ENCODE measurements at regions not wholly inside any gene's neighbourhood (a gene's known extent, or its start where the extent isn't known, plus 50 kb on each side); places are given as distances from the start of the nearest gene placed in this dataset.

DNA sequence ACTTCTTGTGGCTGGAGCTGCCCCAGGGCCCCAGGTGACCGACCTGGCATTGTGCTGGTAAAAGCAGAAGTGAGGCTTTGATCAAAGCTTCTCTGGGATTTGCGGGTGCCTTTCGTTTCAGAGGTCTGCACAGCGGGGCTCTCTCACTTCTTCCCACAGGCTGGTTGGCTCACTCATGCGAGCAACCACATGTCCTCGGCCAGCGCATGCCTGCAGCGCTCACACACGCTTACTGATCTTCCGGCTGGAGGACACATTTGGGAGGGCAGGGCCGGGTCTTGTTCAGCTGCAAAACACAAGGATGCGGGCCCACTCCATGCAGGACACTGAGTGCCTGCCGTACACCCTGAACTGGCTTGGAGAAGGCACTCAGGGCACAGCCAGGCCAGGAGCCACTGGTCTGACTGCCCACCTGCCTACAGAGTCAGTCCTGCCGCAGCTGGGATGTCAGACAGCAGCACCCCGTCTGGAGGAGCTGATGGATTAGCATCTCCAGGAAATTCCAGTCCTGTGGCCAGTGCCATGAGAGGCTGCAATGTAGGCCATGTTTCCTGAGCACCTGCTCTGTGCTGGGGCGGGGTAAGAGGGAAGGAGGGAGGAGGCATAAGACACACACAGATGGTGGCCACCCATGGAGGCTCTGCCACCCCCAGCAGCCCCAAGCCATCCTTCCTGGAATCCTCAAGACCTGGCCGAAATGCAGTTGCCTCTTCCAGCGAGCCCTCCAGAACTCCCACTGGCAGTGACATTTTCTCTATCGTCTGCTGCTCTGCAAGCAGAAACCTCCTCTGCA is 1383.2 kb downstream of the BRD1 start:
- DNase-seq (ENCODE audit: low spot score), result peak; percentile 51

DNA sequence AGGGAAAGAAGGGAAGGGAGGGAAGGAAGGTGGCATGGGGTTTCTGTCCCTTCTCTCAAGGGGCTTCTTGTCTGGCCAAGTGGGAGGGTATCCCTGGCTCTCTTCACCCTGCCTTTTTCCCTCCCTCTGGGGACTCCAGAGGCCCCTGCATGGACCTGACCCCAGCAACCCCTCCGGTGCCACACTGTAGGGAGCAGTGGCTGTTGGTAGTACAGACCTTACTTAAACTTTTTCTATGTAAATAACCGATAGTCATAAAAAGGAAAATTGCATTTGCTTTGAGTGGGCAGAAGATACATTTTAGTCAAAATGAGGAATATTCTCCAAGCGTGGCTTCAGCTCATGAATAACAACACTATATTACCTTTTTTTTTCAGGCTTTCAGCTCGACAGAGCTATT is 1384.0 kb downstream of the BRD1 start:
- no peak for DNase-seq (ENCODE audit: low spot score)

DNA sequence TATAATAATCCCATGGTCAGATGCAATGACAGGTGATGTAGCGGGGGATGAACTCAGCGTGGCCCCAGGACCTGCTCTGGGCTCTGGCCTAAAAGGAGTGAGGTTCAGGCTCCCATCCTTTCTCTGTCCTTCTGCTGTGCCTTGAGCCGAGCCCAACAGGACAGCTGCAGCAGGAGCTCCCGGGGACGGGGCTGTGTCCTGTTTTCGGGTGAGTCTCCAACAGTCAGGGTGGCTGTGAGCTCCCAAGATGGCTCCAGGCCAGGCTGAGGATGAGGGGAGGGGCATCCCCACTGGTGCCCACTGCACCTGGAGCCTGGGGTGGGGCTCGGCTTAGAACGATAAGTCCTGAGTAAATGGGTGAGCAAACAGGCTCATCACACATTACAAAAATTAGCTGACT is 1385.0 kb downstream of the BRD1 start:
- DNase-seq (ENCODE audit: low spot score), result no peak

DNA sequence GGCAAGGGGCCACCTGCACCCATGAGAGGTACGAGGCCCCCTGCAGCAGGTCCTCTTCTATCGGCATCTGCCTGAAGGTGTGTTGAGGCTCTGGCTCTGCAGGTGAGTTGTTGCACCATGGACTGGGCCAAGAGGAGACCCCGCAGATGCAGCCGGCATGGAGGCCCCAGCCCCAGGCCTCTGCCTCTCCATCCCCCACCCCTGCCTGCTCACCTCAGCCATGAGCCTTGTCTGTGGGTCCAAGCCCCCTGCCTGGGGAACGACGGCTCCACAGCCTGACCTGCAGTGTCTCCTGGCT is 1386.2 kb downstream of the BRD1 start:
- no peak for DNase-seq (ENCODE audit: low spot score)

DNA sequence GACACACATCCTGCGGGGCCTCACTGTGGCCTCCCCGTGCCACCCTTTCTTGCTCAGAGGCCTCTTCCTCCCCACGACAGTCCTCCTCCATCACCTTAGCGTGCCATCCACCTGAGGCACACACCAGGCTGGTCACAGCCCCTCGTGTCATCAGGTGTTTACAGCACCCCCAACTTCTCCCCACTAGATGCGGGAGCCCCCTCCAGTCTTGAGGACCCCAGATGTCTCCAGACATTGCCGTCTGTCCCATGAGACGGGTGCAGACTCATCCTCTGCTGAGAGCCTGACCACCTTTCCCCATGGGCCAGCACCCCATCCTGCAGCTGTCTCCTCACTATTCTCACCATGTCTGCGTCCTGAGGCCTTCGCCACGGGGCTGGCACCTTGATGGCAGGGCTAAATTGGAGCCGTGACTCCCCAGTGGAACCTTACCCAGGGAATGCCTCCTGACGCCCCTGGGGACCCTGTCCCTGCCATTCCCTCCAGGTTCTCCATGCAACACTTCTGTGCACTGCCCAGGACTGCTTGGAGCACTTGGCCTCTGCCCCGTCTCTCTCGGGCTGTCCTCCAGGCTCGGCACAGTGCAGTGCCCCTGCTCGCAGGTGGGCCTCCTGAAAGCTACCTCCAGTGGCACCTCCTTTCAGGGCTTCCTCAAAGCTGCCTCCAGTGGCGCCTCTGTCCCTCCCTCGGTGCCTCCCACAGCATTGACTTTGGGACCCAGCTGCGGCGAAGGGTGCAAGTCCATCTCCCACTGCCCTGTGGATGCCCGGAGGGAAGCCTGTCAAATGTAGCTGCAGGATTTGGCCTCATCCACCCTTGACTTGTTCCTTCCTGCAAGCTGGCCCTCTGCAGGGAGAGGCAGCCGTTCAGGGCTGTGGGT is 1386.8 kb downstream of the BRD1 start:
- no peak for DNase-seq (ENCODE audit: low spot score)

DNA sequence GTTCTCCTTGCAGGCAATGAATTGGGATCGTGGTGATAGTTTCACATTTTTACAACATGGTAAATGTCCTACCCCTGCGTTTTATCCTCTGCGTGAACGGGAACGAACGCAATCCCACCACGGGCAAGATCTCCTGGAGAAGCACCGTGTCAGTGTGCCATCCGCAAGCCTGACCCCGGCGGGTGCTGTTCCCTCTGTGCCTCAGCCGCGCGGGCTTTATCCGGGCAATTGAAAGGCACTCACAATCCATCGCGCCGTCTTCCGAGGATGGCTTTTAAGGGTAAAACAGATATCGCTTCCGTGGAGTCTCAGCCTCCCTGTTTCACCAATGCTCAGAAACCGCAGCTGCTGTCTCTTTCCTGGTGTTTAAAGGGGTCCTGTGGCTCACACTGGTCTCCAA is 1387.5 kb downstream of the BRD1 start:
- DNase-seq (ENCODE audit: low spot score), result no peak

DNA sequence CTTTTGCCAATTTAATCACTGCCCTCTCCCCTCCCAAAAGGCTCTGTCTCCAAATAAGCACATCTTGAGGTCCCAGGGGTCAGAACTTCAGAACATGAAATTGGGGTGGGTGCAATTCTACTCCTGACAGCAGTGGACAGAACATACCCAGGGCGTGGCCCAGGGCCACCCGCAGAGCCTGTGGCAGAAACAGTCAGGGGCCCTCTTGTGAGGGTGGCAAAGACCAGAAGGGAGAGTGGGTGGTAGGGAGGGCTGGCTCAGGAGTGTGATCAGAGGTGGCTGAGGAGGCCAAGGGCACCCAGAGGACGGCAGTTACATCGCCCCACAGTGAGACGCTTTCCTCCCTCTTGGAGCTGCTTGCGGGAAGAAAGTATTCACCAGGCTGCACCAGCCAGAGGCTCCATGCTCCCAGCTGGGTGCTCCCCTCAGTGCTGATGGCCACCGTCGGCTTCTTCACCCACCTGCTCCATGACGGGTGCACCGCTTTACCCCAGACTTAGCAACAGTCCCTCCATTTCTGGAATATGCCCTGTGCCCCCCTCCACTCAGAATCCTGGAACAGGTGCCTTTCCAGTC is 1388.0 kb downstream of the BRD1 start:
- DNase-seq (ENCODE audit: low spot score), result no peak

DNA sequence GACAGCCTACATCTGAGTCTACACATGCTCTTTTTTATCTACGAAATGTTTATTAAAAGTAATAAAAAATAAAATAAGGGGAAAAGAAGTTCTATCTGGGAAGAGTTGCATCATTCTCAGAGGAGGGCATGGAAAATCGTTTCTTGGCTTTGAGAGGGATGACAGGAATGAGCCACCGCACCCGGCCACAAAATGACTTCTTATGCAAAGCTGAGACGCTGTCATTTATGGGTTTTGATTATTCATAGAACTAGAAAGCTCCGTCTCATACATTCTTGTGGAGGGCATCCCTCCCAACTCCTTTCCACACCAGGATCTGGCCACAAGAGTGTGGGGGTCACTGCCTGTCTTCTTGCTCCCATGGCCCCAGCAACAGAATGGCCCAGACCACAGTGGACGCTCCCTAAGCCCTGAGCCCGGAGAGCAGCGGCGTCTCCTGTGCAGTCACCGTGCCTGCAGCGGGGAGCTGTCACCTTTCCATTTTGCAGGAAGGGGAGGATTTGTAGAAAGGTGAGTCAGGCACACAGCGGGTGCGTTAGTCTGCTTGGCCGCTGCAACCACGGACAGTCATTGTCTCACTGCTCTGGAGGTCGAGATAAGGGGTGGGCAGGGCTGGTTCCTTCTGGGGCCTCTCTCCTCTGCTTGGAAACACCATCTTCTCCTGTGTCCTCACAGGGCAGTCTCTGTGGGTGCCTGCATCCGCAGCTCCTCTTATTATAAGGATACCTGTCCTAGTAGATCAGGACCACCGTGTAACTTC is 1388.7 kb downstream of the BRD1 start:
- peak; percentile 71 for DNase-seq (ENCODE audit: low spot score)

DNA sequence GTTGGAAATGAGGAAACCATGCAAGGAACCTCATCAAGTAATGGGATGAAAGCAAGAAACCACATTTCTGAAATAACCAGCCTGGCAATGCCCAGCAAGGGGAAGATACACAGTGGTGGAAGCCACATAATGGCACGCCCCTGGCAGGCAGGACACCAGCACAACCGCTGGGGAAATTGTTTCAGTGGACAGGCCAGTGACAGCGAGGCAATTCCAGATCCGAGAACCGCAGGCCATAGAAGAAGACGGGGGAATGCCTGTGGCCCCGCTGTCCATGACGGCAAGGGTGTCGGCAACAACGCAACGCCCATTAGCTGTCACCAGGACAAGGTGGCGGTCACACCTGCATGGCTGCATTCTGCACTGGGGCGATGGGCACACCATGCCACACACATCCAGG is 1389.6 kb downstream of the BRD1 start:
- no peak for DNase-seq (ENCODE audit: low spot score)

DNA sequence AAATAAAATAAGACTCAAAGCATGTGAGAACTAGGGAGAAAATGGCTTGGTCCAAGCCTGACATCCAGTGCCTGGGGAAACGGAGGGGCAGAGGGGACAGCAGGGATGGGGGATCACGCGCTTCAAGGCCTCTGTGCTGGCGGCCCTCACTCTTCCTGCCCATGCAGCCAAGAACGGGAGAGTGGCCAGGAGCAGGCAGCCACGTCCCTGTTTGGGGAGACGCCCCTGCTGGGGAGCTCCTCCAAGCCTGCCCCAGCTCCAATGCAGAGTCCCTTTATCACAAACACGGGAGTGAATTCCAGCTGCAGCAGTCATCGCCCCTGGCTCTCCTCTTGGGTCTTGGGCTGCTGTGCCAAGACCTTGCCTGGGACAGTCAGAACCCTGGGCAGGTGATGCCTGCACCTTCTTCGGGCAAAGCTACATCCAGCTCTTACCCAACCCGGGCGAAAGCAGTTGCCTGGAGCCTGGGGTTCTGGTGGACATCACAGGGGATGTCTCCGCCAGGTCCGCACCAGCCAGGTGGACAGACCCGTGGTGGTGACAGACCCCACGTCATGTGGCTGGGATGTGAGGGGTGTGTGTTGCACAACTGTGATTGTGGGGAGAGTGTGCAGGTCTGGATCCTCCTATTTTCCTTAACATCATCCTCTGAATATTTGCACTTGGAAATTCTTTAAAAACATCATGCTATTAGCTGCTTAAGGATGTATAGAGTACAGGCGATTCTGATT is 1391.3 kb downstream of the BRD1 start:
- DNase-seq (ENCODE audit: low spot score), result no peak

DNA sequence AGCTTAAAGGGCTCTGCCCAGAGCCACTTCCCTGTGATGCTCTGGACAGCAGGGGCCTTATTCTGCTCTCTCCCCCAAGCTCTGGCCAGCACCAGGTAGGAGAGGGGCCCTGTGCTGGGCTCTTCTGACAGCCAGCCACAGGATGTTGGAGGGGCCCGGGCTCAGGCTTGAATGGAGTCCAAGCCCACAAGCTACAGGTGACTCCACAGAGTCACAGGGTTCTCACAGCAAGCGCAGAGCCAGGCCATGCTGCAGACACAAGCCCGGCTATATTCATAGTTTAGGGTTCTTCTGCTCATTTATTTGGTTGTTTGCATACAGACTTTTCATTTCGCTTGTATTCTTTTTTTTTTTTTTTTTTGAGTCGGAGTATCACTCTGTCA is 1392.8 kb downstream of the BRD1 start:
- DNase-seq (ENCODE audit: low spot score), result no peak

DNA sequence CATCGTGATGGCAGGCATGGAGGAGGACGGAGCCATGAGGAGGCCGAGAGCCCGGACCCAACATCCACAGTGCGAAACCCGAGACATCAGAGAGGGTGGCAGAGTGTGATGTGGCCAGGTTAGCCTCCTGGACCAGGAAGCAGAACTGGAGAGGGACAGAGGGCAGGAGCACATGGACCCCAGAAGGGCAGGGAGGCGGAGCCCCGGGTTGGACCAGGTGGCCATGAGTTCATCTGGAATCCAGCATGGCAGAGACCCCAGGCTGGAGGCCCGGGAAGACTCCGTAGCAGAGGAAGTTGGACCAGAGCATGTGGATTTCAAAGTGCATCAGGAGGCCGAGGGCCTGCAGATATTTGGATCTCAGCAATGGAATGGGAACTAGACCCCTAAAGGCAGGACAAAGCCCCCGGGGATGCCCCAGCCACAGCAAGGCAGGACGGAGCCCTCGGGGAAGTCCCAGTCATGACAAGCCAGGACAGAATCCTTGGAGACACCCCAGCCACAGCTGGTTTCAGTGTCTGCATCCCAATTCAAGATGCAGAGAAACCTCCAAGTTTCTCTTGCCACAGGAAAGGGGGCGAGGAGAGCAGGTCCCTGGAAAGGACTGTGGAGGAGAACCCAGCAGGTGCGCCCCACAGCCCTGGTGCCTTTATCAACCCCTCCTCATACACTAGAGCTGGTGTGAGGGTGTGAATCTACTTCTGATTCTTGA is 1393.4 kb downstream of the BRD1 start:
- DNase-seq (ENCODE audit: low spot score), result no peak

DNA sequence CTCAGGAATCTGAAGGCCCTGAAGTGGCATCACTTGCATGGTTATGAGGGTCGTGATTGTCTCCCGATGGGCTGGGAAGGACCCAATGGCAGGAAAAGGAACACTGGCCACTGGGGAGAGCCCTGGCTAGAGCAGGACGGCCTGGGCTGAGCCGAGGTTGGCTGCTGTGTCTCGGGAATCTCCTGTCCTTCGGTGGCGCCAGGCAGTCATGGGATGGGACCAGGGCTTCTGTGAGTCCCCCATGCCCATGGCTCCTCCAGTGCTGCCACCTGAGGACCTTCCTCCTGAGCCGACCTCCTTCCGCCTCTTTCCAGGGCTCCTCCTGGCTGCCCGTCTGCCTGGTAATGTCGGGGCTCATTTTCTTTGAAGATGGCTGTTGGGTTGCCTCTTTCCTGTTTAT is 1394.0 kb downstream of the BRD1 start:
- no peak for DNase-seq (ENCODE audit: low spot score)

DNA sequence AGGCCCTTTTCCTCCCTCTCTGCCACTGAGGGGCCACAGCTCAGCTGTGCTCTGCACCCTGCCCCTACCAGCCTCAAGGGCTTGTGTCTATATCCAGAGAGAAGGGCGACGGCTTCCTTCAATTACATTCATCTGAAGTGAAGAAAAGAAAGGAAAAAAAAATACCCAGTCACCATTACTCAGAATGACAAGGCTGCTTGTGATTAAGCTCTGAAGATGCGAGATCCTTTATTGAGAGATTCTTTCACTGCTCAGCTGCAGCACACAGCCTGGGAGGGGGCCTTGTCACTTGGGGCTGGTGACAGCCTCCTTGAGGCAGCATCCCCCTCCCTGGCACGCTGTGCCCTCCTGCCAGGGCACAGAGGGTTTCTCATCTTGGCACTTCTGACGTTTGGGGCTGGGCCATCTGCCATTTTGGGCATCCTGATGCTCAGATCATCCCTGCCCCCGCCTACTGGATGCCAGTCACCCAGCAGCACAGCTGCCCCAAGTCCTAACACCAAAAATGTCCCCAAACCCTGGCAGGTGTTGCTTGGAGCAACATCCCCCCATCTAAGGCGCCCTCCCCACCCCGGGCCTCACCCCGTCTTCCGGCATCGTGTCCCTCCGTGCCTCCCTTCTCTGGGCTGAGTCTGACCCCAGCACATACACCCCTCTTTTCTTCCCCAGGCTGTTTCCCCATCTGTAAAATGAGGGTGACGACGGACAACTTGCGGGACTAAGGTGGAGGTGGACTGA is 1394.7 kb downstream of the BRD1 start:
- peak; percentile 50 for DNase-seq (ENCODE audit: low spot score)

DNA sequence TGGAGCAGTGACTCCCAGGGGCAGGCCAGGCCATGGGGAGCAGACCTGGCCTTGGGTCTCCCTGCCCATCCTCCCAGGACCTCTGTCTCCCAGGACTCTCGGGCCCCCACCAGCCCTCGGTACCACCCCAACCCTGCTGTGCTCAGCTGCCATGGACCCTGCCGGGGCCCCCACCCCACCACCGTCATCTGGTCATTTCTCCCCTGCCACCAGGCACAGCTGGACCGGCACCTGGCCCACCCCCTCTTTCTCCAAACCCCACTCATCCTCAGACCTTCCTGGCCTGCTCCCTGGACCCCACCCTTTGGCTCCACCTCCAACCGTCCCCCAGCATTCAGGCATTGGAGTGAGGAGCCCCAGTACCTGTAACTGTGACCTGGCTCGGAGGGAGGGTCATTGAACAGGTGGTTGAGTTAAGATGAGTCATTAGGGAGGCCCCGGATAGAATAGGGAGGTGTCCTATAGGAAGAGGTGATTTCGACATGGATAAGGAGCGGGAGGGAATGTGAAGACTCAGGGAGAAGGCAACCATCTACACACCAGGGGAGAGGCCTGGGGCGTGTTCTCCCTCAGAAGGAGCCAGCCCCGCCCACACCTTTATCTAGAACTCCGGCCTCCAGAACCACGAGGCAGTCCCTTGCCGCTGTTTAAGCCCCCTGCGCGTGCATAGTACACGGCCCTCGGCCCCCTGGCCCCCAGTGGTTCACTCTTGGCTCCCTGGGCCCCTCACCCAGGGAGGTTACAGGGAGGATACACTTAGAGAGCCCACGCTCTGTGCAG is 1395.9 kb downstream of the BRD1 start:
- DNase-seq (ENCODE audit: low spot score), result no peak

DNA sequence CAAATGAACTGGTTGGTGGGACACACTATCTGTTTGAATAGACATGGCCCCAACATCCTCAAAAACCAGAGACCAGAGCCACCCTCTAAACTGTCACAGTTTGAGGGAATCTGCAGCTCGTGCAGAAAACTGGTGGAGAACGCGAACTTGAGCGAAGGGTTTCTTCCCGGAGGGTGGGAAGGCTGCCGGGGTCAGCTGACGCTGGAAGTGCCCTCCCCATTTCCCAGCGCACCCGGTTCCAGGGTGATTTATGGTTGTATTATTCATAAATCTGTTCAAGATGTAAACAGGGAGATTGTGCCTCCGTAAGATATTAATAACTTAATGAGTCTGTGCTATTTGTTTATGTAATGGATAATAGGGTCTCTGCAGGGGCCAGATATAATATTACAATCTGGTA is 1396.7 kb downstream of the BRD1 start:
- DNase-seq (ENCODE audit: low spot score), result peak; percentile 29

DNA sequence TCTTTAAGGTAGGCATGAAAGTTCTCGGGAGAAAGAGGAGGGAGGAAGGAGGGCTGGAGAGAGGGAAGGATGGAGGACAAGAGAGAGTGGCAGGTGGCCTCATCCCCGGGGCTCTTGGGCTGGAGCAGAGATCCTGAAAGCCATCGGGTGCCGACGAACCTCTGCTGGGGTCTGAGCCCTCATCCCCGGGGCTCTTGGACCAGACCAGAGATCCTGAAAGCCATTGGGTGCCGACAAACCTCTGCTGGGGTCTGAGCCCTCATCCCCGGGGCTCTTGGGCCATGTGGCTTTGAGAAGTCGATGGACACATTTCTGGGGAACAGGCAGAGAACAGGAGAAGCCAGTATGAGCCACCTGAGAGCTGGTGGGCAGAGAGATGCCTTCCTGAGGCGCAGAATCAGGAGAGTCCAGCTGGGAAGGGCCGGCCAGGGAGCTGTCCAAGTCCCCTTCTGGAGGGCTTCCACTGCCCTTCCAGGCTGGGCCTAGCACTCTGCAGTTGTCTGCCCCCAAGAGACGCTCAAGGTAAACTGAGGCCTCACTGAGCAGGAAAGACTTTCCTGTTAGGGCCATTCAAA is 1398.1 kb downstream of the BRD1 start:
- DNase-seq (ENCODE audit: low spot score), result no peak

DNA sequence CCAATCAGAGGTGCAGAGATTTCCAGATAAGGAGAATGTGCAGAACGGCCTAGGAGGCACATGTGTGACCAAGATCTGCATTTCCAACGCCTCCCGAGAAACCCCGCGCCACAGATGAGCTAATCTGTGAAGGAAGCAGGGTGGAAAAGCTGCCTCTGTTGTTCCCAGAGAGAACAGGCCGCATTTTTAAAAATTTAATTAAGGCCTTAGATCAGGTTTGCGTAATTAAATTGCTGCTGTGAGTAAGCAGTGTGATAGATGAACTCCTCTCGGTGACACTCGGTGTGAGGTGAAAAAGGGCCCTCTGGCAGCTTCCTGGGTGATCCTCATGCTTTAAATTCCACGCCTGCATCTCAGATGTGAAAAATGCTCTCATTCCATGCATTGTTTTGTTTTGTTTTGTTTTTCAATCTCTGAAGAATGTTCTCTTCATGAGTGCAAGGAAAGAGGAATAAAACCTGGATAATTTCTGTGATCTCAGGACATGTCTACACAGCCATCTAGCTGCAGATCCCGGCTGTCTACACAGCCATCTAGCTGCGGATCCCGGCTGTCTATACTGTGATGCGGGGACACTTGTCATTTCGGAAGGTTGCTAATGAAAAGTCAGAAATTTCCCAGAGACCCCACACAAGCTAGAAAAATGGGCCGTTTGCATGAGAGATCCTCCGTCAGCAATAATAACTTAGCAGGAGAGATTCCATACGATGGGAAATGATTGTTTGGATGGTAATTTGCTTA is 1398.9 kb downstream of the BRD1 start:
- DNase-seq (ENCODE audit: low spot score), result peak; percentile 83

Data from AG08395 (cell line).